SK-N-SH treated with all-trans-retinoic acid at 6 μM for 48 hours (cell line): ENCODE measurements at regions not wholly inside any gene's neighbourhood (a gene's known extent, or its start where the extent isn't known, plus 50 kb on each side); places are given as distances from the start of the nearest gene placed in this dataset.

Experiments
- CSDC2 ChIP-seq: fragments of 250-450 bp; sonication (Bioruptor Pico); IDR thresholded peaks from 2 replicates; pipeline ENCODE4 v1.5.0; 2020; ENCODE audit warnings: mild to moderate bottlenecking, moderate library complexity
- ESRRG ChIP-seq: fragments of 250-450 bp; sonication (Bioruptor Pico); IDR thresholded peaks from 2 replicates; pipeline ENCODE4 v1.6.1; 2021; ENCODE audit warnings: mild to moderate bottlenecking
- GLIS3 ChIP-seq: fragments of 250-450 bp; sonication (Bioruptor Pico); IDR thresholded peaks from 2 replicates; pipeline ENCODE4 v1.5.0; 2020; ENCODE audit warnings: mild to moderate bottlenecking, moderate library complexity
- POU6F1 ChIP-seq: fragments of 250-450 bp; sonication (Bioruptor Pico); IDR thresholded peaks from 2 replicates; pipeline ENCODE4 v1.8.0; 2021; ENCODE audit warnings: low read depth, mild to moderate bottlenecking, moderate library complexity, borderline replicate concordance
- RARB ChIP-seq: fragments of 250-450 bp; sonication (Bioruptor Pico); IDR thresholded peaks from 2 replicates; pipeline ENCODE4 v1.8.0; 2021; ENCODE audit warnings: mild to moderate bottlenecking, moderate library complexity
- TCF4 ChIP-seq: fragments of 250-450 bp; sonication (Bioruptor Pico); IDR thresholded peaks from 2 replicates; pipeline ENCODE4 v1.8.0; 2021; ENCODE audit warnings: mild to moderate bottlenecking, moderate library complexity, borderline replicate concordance
- TSHZ2 ChIP-seq: fragments of 250-450 bp; sonication (Bioruptor Pico); IDR thresholded peaks from 2 replicates; pipeline ENCODE4 v1.5.0; 2020; ENCODE audit warnings: mild to moderate bottlenecking, moderate library complexity
- ZC3H10 ChIP-seq: fragments of 250-450 bp; sonication (Bioruptor Pico); IDR thresholded peaks from 2 replicates; pipeline ENCODE4 v1.5.1; 2021; ENCODE audit warnings: mild to moderate bottlenecking, moderate library complexity
- ZFP3 ChIP-seq: fragments of 250-450 bp; sonication (Bioruptor Pico); IDR thresholded peaks from 2 replicates; pipeline ENCODE4 v1.5.0; 2020; ENCODE audit warnings: mild to moderate bottlenecking, moderate library complexity
- ZFP30 ChIP-seq: fragments of 450-650 bp; formaldehyde crosslinking; IDR thresholded peaks from 2 replicates; pipeline ENCODE4 v1.5.0; 2022; ENCODE audit warnings: mild to moderate bottlenecking, moderate library complexity
- ZNF565 ChIP-seq: fragments of 450-650 bp; formaldehyde crosslinking; conservative IDR thresholded peaks from 2 replicates; pipeline ENCODE4 v1.5.0; 2020; ENCODE audit warnings: low read depth, mild to moderate bottlenecking, moderate library complexity
- ZNF8 ChIP-seq: fragments of 450-650 bp; formaldehyde crosslinking; IDR thresholded peaks from 2 replicates; pipeline ENCODE4 v1.5.0; 2020; ENCODE audit warnings: mild to moderate bottlenecking, moderate library complexity
- TF ChIP-seq, protein P1 (sequence below): fragments of 250-450 bp; sonication (Bioruptor Pico); IDR thresholded peaks from 2 replicates; pipeline ENCODE4 v1.5.1; 2020; ENCODE audit warnings: low read depth, mild to moderate bottlenecking, moderate library complexity

GRCh38 chr1:239511875-239512274, 125.5 kb downstream of the CHRM3 start:
- TF ChIP-seq TCF4 (CRISPR knock-in tag) (no peak), ZFP30 (CRISPR knock-in tag) (no peak), ESRRG (no peak), POU6F1 (CRISPR knock-in tag) (no peak), ZFP3 (CRISPR knock-in tag) (no peak), ZC3H10 (CRISPR knock-in tag) (no peak), TSHZ2 (no peak), RARB (CRISPR knock-in tag) (no peak), CSDC2 (CRISPR knock-in tag) (no peak), ZNF8 (CRISPR knock-in tag) (no peak), ZNF565 (no peak), GLIS3 (no peak)
- TF ChIP-seq, protein P1, sequence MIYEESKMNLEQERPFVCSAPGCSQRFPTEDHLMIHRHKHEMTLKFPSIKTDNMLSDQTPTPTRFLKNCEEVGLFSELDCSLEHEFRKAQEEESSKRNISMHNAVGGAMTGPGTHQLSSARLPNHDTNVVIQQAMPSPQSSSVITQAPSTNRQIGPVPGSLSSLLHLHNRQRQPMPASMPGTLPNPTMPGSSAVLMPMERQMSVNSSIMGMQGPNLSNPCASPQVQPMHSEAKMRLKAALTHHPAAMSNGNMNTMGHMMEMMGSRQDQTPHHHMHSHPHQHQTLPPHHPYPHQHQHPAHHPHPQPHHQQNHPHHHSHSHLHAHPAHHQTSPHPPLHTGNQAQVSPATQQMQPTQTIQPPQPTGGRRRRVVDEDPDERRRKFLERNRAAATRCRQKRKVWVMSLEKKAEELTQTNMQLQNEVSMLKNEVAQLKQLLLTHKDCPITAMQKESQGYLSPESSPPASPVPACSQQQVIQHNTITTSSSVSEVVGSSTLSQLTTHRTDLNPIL (CRISPR knock-in tag), result no peak
